Upper lobe of left lung (tissue), 6 donors: ENCODE measurements at regions not wholly inside any gene's neighbourhood (a gene's known extent, or its start where the extent isn't known, plus 50 kb on each side); places are given as distances from the start of the nearest gene placed in this dataset.

Experiments used
- ATAC-seq, 2 donors: fragments of 200-7000 bp; cut with Tn5 transposase; one replicate each; pipeline ENCODE4 v1.9.1; 2022; ENCODE audit warnings: mild to moderate bottlenecking in 2 of 2, moderate library complexity in 2 of 2; ENCODE audit not compliant: low FRiP score in 2 of 2
- DNase-seq, 2 donors: peaks; one replicate each; pipeline ENCODE4 v3.0.0-alpha.2; 2019 to 2020
- H3K27ac ChIP-seq, 4 donors: fragments of 200-600 bp; sonication (generic); one replicate each; pipeline ENCODE4 v1.5.1; 2016 to 2019
- H3K27me3 ChIP-seq, 4 donors: fragments of 200-600 bp; sonication (generic); one replicate each; pipeline ENCODE4 v1.5.1; 2017 to 2019
- H3K36me3 ChIP-seq, 4 donors: fragments of 200-600 bp; sonication (generic); one replicate each; pipeline ENCODE4 v1.5.1; 2016 to 2019
- H3K4me1 ChIP-seq, 4 donors: fragments of 200-600 bp; sonication (generic); one replicate each; pipeline ENCODE4 v1.5.1; 2018 to 2019
- H3K4me3 ChIP-seq, 4 donors: fragments of 200-600 bp; sonication (generic); one replicate each; pipeline ENCODE4 v1.5.1; 2017 to 2019; ENCODE audit warnings: mild to moderate bottlenecking in 2 of 4, moderate library complexity in 1 of 4
- H3K9me3 ChIP-seq, 4 donors: fragments of 200-600 bp; sonication (generic); one replicate each; pipeline ENCODE4 v1.5.1; 2018 to 2019
- EP300 ChIP-seq, 4 donors: sonication (generic); formaldehyde crosslinking; IDR thresholded peaks; one replicate each; pipeline ENCODE4 v1.5.1; 2017; ENCODE audit warnings: antibody characterized with exemption in 4 of 4, control low read depth in 2 of 4
- POLR2A ChIP-seq, 4 donors: fragments of 450-650 bp; IDR thresholded peaks; one replicate each; pipeline ENCODE4 v1.5.1; 2016 to 2017; ENCODE audit warnings: antibody characterized with exemption in 4 of 4, mild to moderate bottlenecking in 2 of 4
- POLR2AphosphoS5 ChIP-seq, 2 donors: sonication (generic); formaldehyde crosslinking; IDR thresholded peaks; one replicate each; pipeline ENCODE4 v1.5.1; 2017; ENCODE audit warnings: antibody characterized with exemption in 2 of 2
- WGBS, 2 donors: methylation state at CpG; one replicate each; pipeline ENCODE4 v1.1.5; 2017 to 2018; 5-methylcytosine and 5-hydroxymethylcytosine counted together
- TF ChIP-seq, protein P1 (sequence below), 6 experiments: fragments of 450-650 bp in 4 of 6; fragments of 200-600 bp in 2 of 6; sonication (generic) in 2 of 6; IDR thresholded peaks; one replicate each; pipeline ENCODE4 v1.5.1; 2016 to 2019; ENCODE audit warnings: antibody characterized with exemption in 6 of 6
- donor health status: DM: no; HTN: no; CAD: no; lungs with moderate emphysema.
- donor health status: DM: no; HTN: yes; CAD: no; lungs with severe emphysema.

DNA sequence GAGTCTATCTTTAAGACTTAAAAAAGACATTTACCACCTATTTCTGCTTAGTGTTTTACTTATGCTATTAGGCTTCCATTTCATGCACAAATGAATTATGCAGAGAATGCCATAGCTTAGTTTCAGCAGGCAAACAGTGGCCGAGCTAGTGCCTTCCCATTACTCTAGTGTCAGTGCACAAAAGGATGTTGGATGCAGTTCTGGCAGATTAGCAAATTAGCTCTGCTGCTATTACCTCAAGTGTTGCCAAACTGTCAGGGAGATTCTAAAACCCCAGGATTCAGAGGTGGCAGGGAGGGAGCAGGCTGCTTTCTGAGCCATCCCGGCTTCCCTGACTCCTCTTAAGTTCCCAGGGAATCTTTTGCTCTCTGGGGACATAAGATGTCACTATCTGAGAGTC is 209.4 kb upstream of the NCAM1 start:
- WGBS, 2 donors, result 55 to 92% methylated on average over 1 to 2 of the region's 2 CpGs
- TF ChIP-seq POLR2A (IDR thresholded peaks at IDR 0.05), result no peak
- TF ChIP-seq EP300 (IDR thresholded peaks at IDR 0.05), result no peak
- no peak for TF ChIP-seq POLR2AphosphoS5 (IDR thresholded peaks at IDR 0.05)
- TF ChIP-seq, protein P1, sequence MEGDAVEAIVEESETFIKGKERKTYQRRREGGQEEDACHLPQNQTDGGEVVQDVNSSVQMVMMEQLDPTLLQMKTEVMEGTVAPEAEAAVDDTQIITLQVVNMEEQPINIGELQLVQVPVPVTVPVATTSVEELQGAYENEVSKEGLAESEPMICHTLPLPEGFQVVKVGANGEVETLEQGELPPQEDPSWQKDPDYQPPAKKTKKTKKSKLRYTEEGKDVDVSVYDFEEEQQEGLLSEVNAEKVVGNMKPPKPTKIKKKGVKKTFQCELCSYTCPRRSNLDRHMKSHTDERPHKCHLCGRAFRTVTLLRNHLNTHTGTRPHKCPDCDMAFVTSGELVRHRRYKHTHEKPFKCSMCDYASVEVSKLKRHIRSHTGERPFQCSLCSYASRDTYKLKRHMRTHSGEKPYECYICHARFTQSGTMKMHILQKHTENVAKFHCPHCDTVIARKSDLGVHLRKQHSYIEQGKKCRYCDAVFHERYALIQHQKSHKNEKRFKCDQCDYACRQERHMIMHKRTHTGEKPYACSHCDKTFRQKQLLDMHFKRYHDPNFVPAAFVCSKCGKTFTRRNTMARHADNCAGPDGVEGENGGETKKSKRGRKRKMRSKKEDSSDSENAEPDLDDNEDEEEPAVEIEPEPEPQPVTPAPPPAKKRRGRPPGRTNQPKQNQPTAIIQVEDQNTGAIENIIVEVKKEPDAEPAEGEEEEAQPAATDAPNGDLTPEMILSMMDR (IDR thresholded peaks at IDR 0.05), result no peak
- Histone ChIP-seq H3K4me1 (no peaks in the 10 kb centered on the region), H3K27ac (no peak overlapping the region), H3K36me3 (no peaks in the 10 kb centered on the region), H3K27me3 (no peaks in the 10 kb centered on the region), H3K9me3 (no peaks in the 10 kb centered on the region), H3K4me3 (no peak overlapping the region)
- no peak for DNase-seq
- no peak for ATAC-seq

DNA sequence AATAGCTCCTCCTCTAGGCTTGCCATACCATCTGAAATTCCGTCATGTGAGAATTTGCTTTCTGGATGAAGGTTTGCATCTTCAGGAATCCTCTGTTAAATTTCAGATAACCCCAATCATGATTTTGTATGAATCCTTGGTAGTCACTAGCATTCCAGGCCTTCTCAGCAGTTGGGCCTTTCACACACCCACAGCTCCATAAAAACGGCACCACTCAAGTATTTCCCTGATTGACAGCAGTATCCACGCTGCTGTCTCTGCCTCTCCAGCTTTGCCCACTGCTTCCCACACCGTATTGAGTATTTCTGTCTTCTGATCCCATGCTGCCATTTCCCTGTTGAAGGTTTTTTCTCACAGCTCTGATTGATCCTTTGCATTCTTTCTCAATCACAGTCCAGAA is 208.7 kb upstream of the NCAM1 start:
- 69 to 74% methylated on average over 4 of the region's 4 CpGs for WGBS, 2 donors
- Histone ChIP-seq H3K27me3 (no peaks in the 10 kb centered on the region), H3K27ac (no peak overlapping the region), H3K4me1 (no peaks in the 10 kb centered on the region), H3K9me3 (no peaks in the 10 kb centered on the region), H3K4me3 (no peak overlapping the region), H3K36me3 (no peaks in the 10 kb centered on the region)
- DNase-seq (no peak), ATAC-seq (no peak)
- TF ChIP-seq POLR2A (IDR thresholded peaks at IDR 0.05) (no peak), POLR2AphosphoS5 (IDR thresholded peaks at IDR 0.05) (no peak), EP300 (IDR thresholded peaks at IDR 0.05) (no peak)
- TF ChIP-seq, protein P1 (IDR thresholded peaks at IDR 0.05), result no peak

GRCh38 chr11:112753706-112754105 is 207.5 kb upstream of the NCAM1 start:
- H3K4me1 ChIP-seq, result no peaks in the 10 kb centered on the region
- ATAC-seq, result no peak
- no peak overlapping the region for H3K4me3 ChIP-seq
- H3K36me3 ChIP-seq, result no peaks in the 10 kb centered on the region
- WGBS, 2 donors, result 82 to 94% methylated on average over 2 of the region's 2 CpGs
- no peaks in the 10 kb centered on the region for H3K27me3 ChIP-seq
- no peak overlapping the region for H3K27ac ChIP-seq
- no peaks in the 10 kb centered on the region for H3K9me3 ChIP-seq
- no peak for DNase-seq
- TF ChIP-seq, protein P1 (IDR thresholded peaks at IDR 0.05), result no peak
- no peak for TF ChIP-seq POLR2AphosphoS5 (IDR thresholded peaks at IDR 0.05)
- no peak for TF ChIP-seq EP300 (IDR thresholded peaks at IDR 0.05)
- TF ChIP-seq POLR2A (IDR thresholded peaks at IDR 0.05), result no peak

DNA sequence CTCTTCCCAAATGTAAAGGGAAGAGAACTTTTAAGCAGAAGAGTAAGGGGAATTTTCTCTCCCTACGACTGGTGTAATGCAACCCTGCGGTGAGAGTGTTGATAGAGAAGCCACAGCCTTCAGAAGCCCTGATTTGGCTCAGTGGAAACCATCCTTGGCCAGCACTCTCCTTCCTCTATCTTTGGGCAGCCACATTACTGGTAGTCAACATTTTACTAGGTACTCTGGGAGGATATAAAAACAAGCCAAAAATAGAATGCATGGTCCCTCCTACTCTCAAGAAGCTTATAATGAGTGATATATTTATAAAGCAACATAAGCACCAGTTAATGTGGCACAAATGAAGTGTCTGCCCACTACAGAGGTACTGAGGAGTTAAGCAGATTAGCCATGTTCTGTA is 201.8 kb upstream of the NCAM1 start:
- no peaks in the 10 kb centered on the region for H3K36me3 ChIP-seq
- WGBS, 2 donors, result 81 to 83% methylated on average over 2 of the region's 2 CpGs
- no peak for DNase-seq

More for the DNA sequence above, 201.8 kb upstream of the NCAM1 start:
- H3K4me1 ChIP-seq, result no peaks in the 10 kb centered on the region
- no peak for ATAC-seq
- no peak overlapping the region for H3K27ac ChIP-seq
- TF ChIP-seq, protein P1 (IDR thresholded peaks at IDR 0.05), result no peak
- no peak for TF ChIP-seq POLR2A (IDR thresholded peaks at IDR 0.05)
- no peak for TF ChIP-seq POLR2AphosphoS5 (IDR thresholded peaks at IDR 0.05)
- TF ChIP-seq EP300 (IDR thresholded peaks at IDR 0.05), result no peak
- no peaks in the 10 kb centered on the region for H3K27me3 ChIP-seq
- no peak overlapping the region for H3K4me3 ChIP-seq
- no peaks in the 10 kb centered on the region for H3K9me3 ChIP-seq
